ENCODE measurements at regions not wholly inside any gene's neighbourhood (a gene's known extent, or its start where the extent isn't known, plus 50 kb on each side); places are given as distances from the start of the nearest gene placed in this dataset.

DNA sequence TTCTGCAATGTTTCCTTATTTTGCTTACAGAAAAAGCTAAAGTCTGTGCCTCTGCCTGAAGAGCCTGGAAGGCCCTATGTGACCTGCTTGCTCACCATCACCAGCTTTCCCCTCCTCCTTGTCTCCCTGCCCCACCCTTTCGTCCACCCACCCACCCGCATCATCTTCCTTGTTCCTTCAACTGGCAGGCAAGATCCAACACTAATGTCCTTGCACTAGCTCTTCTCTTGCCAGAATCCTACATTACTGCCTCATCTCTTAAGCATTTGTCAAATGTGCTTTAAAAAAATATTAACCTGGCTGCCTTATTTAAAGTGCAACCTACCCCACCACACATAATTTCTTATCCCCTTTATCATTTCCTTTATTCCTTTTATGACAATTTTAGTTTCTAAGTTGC, 165.1 kb upstream of the PPP3CA start:
- no peak for FAIRE-seq

GRCh38 chr4:101501421-101501820, 154.1 kb upstream of the PPP3CA start:
- Histone ChIP-seq H3K27ac (ENCODE audit: control insufficient read depth, insufficient read depth, low read length) (no peak overlapping the region), H3K4me1 (ENCODE audit: control insufficient read depth, extremely low read depth, insufficient read depth, low read length) (no peaks in the 10 kb centered on the region), H3K9me3 (ENCODE audit: control insufficient read depth, low read depth, low read length) (no peaks in the 10 kb centered on the region), H2AFZ (ENCODE audit: control insufficient read depth, low read length) (no peak overlapping the region), H3K4me3 (ENCODE audit: control insufficient read depth in 2 of 3, extremely low read depth in 1 of 3, insufficient read depth in 2 of 3, low read depth in 1 of 3, low read length in 3 of 3) (no peak overlapping the region), H3K27me3 (ENCODE audit: control insufficient read depth, extremely low read depth, insufficient read depth, low read length) (no peaks in the 10 kb centered on the region), H3K9ac (ENCODE audit: control insufficient read depth, extremely low read depth, insufficient read depth, low read length) (no peak overlapping the region), H3K4me2 (ENCODE audit: control insufficient read depth, extremely low read depth, insufficient read depth, low read depth, low read length) (no peak overlapping the region), H3K36me3 (ENCODE audit: control insufficient read depth in 2 of 2, extremely low read depth in 1 of 2, insufficient read depth in 2 of 2, low read length in 2 of 2) (no peaks in the 10 kb centered on the region), H3K79me2 (ENCODE audit: control insufficient read depth, insufficient read depth, low read length) (no peaks in the 10 kb centered on the region), H3K9me1 (ENCODE audit: control insufficient read depth, extremely low read depth, insufficient read depth, low read length) (no peaks in the 10 kb centered on the region), H4K20me1 (ENCODE audit: control insufficient read depth, extremely low read depth, insufficient read depth, low read length) (no peaks in the 10 kb centered on the region)
- FAIRE-seq (peak; percentile 29), DNase-seq (ENCODE audit: low read depth, low spot score) (no peak)
- TF ChIP-seq CTCF (optimal IDR thresholded peaks at IDR 0.05 in 1 of 3, IDR thresholded peaks at IDR 0.05 in 1 of 3, conservative IDR thresholded peaks at IDR 0.05 in 1 of 3; ENCODE audit: extremely low read depth in 1 of 3, insufficient read depth in 2 of 3, low read length in 3 of 3), result no peak
- TF ChIP-seq EZH2 (IDR thresholded peaks at IDR 0.05; ENCODE audit: low read length), result no peak
- dilution Hi-C loops (cut with MboI; ENCODE audit: extremely low pct_ligation_motif_present, low sequenced_read_pairs), result no loop called here

More for the DNA sequence above, 165.1 kb upstream of the PPP3CA start:
- Histone ChIP-seq H3K4me2 (ENCODE audit: control insufficient read depth, extremely low read depth, insufficient read depth, low read depth, low read length) (no peak overlapping the region), H4K20me1 (ENCODE audit: control insufficient read depth, extremely low read depth, insufficient read depth, low read length) (no peaks in the 10 kb centered on the region), H3K9ac (ENCODE audit: control insufficient read depth, extremely low read depth, insufficient read depth, low read length) (no peak overlapping the region), H3K27me3 (ENCODE audit: control insufficient read depth, extremely low read depth, insufficient read depth, low read length) (no peaks in the 10 kb centered on the region), H3K27ac (ENCODE audit: control insufficient read depth, insufficient read depth, low read length) (no peak overlapping the region), H3K9me3 (ENCODE audit: control insufficient read depth, low read depth, low read length) (no peaks in the 10 kb centered on the region), H3K4me3 (ENCODE audit: control insufficient read depth in 2 of 3, extremely low read depth in 1 of 3, insufficient read depth in 2 of 3, low read depth in 1 of 3, low read length in 3 of 3) (no peak overlapping the region), H3K4me1 (ENCODE audit: control insufficient read depth, extremely low read depth, insufficient read depth, low read length) (no peaks in the 10 kb centered on the region), H3K9me1 (ENCODE audit: control insufficient read depth, extremely low read depth, insufficient read depth, low read length) (no peaks in the 10 kb centered on the region), H3K36me3 (ENCODE audit: control insufficient read depth in 2 of 2, extremely low read depth in 1 of 2, insufficient read depth in 2 of 2, low read length in 2 of 2) (no peaks in the 10 kb centered on the region), H3K79me2 (ENCODE audit: control insufficient read depth, insufficient read depth, low read length) (no peaks in the 10 kb centered on the region), H2AFZ (ENCODE audit: control insufficient read depth, low read length) (no peak overlapping the region)
- TF ChIP-seq CTCF (optimal IDR thresholded peaks at IDR 0.05 in 1 of 3, IDR thresholded peaks at IDR 0.05 in 1 of 3, conservative IDR thresholded peaks at IDR 0.05 in 1 of 3; ENCODE audit: extremely low read depth in 1 of 3, insufficient read depth in 2 of 3, low read length in 3 of 3) (no peak), EZH2 (IDR thresholded peaks at IDR 0.05; ENCODE audit: low read length) (no peak)
- DNase-seq (ENCODE audit: low read depth, low spot score), result no peak
- dilution Hi-C loops (cut with MboI; ENCODE audit: extremely low pct_ligation_motif_present, low sequenced_read_pairs), result no loop called here
